ENCODE measurements at regions not wholly inside any gene's neighbourhood (a gene's known extent, or its start where the extent isn't known, plus 50 kb on each side); places are given as distances from the start of the nearest gene placed in this dataset.

DNA sequence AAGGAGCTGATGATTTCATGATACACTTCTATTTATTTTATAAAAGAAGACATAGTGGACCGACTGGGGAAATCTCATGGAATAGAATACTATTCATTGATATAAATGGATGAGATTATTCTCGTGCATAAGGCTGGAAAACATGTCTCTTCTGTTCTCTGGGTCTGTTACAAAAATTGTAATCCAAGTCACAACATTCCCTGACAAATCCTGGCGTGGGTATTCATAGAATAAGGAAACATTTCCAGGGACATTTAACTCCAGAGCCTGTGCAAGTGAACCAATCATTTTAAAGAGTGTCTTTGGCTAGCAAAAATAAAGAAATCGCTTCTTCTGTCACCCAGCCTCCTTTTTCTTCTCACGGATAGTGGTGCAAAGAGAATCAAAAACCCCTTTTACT, 1148.5 kb upstream of the AUTS2 start:
- TF ChIP-seq, protein P1, sequence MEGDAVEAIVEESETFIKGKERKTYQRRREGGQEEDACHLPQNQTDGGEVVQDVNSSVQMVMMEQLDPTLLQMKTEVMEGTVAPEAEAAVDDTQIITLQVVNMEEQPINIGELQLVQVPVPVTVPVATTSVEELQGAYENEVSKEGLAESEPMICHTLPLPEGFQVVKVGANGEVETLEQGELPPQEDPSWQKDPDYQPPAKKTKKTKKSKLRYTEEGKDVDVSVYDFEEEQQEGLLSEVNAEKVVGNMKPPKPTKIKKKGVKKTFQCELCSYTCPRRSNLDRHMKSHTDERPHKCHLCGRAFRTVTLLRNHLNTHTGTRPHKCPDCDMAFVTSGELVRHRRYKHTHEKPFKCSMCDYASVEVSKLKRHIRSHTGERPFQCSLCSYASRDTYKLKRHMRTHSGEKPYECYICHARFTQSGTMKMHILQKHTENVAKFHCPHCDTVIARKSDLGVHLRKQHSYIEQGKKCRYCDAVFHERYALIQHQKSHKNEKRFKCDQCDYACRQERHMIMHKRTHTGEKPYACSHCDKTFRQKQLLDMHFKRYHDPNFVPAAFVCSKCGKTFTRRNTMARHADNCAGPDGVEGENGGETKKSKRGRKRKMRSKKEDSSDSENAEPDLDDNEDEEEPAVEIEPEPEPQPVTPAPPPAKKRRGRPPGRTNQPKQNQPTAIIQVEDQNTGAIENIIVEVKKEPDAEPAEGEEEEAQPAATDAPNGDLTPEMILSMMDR (IDR thresholded peaks at IDR 0.05; ENCODE audit: low read depth, low read length, missing input control), result no peak
- TF ChIP-seq, protein P2, sequence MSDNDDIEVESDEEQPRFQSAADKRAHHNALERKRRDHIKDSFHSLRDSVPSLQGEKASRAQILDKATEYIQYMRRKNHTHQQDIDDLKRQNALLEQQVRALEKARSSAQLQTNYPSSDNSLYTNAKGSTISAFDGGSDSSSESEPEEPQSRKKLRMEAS (IDR thresholded peaks at IDR 0.05), result no peak
- TF ChIP-seq, protein P3, sequence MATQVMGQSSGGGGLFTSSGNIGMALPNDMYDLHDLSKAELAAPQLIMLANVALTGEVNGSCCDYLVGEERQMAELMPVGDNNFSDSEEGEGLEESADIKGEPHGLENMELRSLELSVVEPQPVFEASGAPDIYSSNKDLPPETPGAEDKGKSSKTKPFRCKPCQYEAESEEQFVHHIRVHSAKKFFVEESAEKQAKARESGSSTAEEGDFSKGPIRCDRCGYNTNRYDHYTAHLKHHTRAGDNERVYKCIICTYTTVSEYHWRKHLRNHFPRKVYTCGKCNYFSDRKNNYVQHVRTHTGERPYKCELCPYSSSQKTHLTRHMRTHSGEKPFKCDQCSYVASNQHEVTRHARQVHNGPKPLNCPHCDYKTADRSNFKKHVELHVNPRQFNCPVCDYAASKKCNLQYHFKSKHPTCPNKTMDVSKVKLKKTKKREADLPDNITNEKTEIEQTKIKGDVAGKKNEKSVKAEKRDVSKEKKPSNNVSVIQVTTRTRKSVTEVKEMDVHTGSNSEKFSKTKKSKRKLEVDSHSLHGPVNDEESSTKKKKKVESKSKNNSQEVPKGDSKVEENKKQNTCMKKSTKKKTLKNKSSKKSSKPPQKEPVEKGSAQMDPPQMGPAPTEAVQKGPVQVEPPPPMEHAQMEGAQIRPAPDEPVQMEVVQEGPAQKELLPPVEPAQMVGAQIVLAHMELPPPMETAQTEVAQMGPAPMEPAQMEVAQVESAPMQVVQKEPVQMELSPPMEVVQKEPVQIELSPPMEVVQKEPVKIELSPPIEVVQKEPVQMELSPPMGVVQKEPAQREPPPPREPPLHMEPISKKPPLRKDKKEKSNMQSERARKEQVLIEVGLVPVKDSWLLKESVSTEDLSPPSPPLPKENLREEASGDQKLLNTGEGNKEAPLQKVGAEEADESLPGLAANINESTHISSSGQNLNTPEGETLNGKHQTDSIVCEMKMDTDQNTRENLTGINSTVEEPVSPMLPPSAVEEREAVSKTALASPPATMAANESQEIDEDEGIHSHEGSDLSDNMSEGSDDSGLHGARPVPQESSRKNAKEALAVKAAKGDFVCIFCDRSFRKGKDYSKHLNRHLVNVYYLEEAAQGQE (IDR thresholded peaks at IDR 0.05), result no peak
- TF ChIP-seq JUND (IDR thresholded peaks at IDR 0.05), result no peak
- no peak for TF ChIP-seq NR2F2 (IDR thresholded peaks at IDR 0.05)
- TF ChIP-seq RAD21 (IDR thresholded peaks at IDR 0.05), result no peak
- no peak for TF ChIP-seq YY1 (IDR thresholded peaks at IDR 0.05)
- TF ChIP-seq SP1 (IDR thresholded peaks at IDR 0.05), result no peak
- no peak for TF ChIP-seq TAF1 (conservative IDR thresholded peaks at IDR 0.05)
- TF ChIP-seq GABPA (IDR thresholded peaks at IDR 0.05 in 1 of 2, conservative IDR thresholded peaks at IDR 0.05 in 1 of 2), result no peak
- no peak for TF ChIP-seq HNF4A (conservative IDR thresholded peaks at IDR 0.05)
- TF ChIP-seq EGR1 (IDR thresholded peaks at IDR 0.05; ENCODE audit: low read depth in 2 of 2), result no peak
